Right lobe of liver (tissue), 6 donors: ENCODE measurements at regions not wholly inside any gene's neighbourhood (a gene's known extent, or its start where the extent isn't known, plus 50 kb on each side); places are given as distances from the start of the nearest gene placed in this dataset.
A peak's percentile ranks its signal among the peaks of the same experiment; 100 is the strongest.

ENCODE experiments used
- ATAC-seq, 4 donors: fragments of 200-7000 bp; cut with Tn5 transposase; one replicate each; pipeline ENCODE4 v1.9.1; 2020; ENCODE audit warnings: mild to moderate bottlenecking in 4 of 4, moderate library complexity in 4 of 4
- DNase-seq, 3 donors: peaks; one replicate each; pipeline ENCODE4 v3.0.0-alpha.2; 2020
- H3K27ac ChIP-seq, 3 donors: fragments of 200-600 bp; one replicate each; pipeline ENCODE4 v1.8.0; 2022
- H3K27me3 ChIP-seq, 2 donors: fragments of 200-600 bp; one replicate each; pipeline ENCODE4 v1.8.0; 2022
- H3K36me3 ChIP-seq, 4 donors: fragments of 200-600 bp; sonication (generic) in 1 of 4; one replicate each; pipeline versions ENCODE4 v1.5.1 to v1.8.0; 2017 to 2022; ENCODE audit warnings: control low read depth in 1 of 4
- H3K4me1 ChIP-seq, 4 donors: fragments of 200-600 bp; sonication (generic) in 1 of 4; one replicate each; pipeline versions ENCODE4 v1.5.1 to v1.8.0; 2017 to 2022; ENCODE audit warnings: control low read depth in 1 of 4
- H3K4me3 ChIP-seq, 3 donors: fragments of 200-600 bp; one replicate each; pipeline ENCODE4 v1.8.0; 2022
- H3K9me3 ChIP-seq, 4 donors: fragments of 200-600 bp; sonication (generic) in 1 of 4; one replicate each; pipeline versions ENCODE4 v1.5.1 to v1.8.0; 2017 to 2022; ENCODE audit warnings: control low read depth in 1 of 4
- CTCF ChIP-seq, 4 donors: fragments of 200-600 bp in 3 of 4; fragments of 450-650 bp in 1 of 4; IDR thresholded peaks; one replicate each; pipeline versions ENCODE4 v1.5.1 to v1.8.0; 2016 to 2022; ENCODE audit warnings: antibody characterized with exemption in 4 of 4, mild to moderate bottlenecking in 2 of 4
- POLR2A ChIP-seq: fragments of 450-650 bp; IDR thresholded peaks from one replicate; pipeline ENCODE4 v1.6.1; 2017; ENCODE audit warnings: antibody characterized with exemption, mild to moderate bottlenecking
- WGBS: methylation state at CpG from one replicate; pipeline ENCODE4 v1.1.6; 2018; ENCODE audit warnings: low coverage, low lambda C conversion rate; ENCODE audit not compliant: insufficient coverage; ENCODE audit errors: missing lambda C conversion rate; 5-methylcytosine and 5-hydroxymethylcytosine counted together
- intact Hi-C, 2 donors: fragments of 100-400 bp; cut with DNase I; formaldehyde crosslinking; loops; one replicate each; pipeline versions ENCODE4 v1.11.2 to v1.14.1; 2022
- donor health status: DM: no; HTN: yes; CAD: no.
- donor health status: DM: no; HTN: no; CAD: no.
- donor health status: DM: no; HTN: no; CAD: no.
- donor health status: DM: no; HTN: yes; CAD: no.
- donor health status: DM: no; HTN: yes; CAD: no.

- ATAC-seq, result no peak
- peaks cover 0 to under 1% (median 0%) of the 10 kb centered on the region in 4 donors for H3K4me1 ChIP-seq
- no peaks in the 10 kb centered on the region for H3K9me3 ChIP-seq
- H3K27ac ChIP-seq, result no peak overlapping the region
- no peak for DNase-seq
- no peaks in the 10 kb centered on the region for H3K36me3 ChIP-seq
- intact Hi-C loops, result no loop called here
- TF ChIP-seq POLR2A (no peak), CTCF (IDR thresholded peaks at IDR 0.05) (no peak)
- H3K4me3 ChIP-seq, result no peak overlapping the region
- no peaks in the 10 kb centered on the region for H3K27me3 ChIP-seq
- 47% methylated on average over 3 of the region's 3 CpGs for WGBS
Observed at GRCh38 chr3:46119253-46119652, 88.9 kb downstream of the CCR1 start.

DNA sequence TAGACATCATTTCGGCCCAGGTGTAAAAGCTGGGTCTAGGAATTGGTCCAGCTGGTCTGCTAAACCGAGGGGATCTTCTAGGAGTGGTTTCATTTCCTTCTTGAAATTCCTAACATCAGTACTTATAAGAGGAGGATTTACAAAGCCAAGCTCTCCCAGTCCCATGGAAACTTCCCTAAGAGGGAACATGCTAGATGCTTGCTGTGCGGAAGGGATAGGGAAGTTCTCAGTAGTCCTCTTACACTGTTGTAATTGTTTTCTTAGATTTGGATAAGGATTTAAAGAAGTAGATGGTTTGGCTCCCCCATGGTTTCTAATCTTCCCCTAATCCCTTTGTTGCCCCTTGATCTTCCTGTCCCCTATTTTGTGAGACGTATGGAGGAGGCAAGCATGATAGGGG is 89.7 kb upstream of the XCR1 start:
- intact Hi-C loops, result no loop called here
- Histone ChIP-seq H3K27ac (no peak overlapping the region), H3K36me3 (no peaks in the 10 kb centered on the region), H3K4me3 (no peak overlapping the region), H3K4me1 (peaks cover 0 to 4% (median 0%) of the 10 kb centered on the region in 4 donors), H3K27me3 (no peaks in the 10 kb centered on the region), H3K9me3 (no peaks in the 10 kb centered on the region)
- 69% methylated on average over 4 of the region's 4 CpGs for WGBS
- TF ChIP-seq POLR2A (no peak), CTCF (IDR thresholded peaks at IDR 0.05) (no peak)
- ATAC-seq (no peak), DNase-seq (no peak)

GRCh38 chr3:46114323-46114988 is 87.2 kb upstream of the XCR1 start:
- H3K4me1 ChIP-seq, result peaks cover 0 to 4% (median 0%) of the 10 kb centered on the region in 4 donors
- peak overlapping the region in 1 of 3 donors; percentile 12 for H3K27ac ChIP-seq
- TF ChIP-seq POLR2A (no peak), CTCF (IDR thresholded peaks at IDR 0.05) (no peak)
- no peaks in the 10 kb centered on the region for H3K36me3 ChIP-seq
- H3K27me3 ChIP-seq, result no peaks in the 10 kb centered on the region
- peak in 3 of 4 donors; percentile 44 to 83 (median 75) for ATAC-seq
- 14% methylated on average over 1 of the region's 1 CpG for whole genome bisulfite sequencing
- H3K9me3 ChIP-seq, result no peaks in the 10 kb centered on the region
- intact Hi-C loops, result no loop called here
- no peak for DNase-seq
- H3K4me3 ChIP-seq, result no peak overlapping the region

GRCh38 chr3:46113608-46114007 is 86.3 kb upstream of the XCR1 start:
- WGBS, result 96% methylated on average over 4 of the region's 4 CpGs
- intact Hi-C loops, result no loop called here
- Histone ChIP-seq H3K27me3 (no peaks in the 10 kb centered on the region), H3K4me1 (peaks cover 0 to 4% (median 0%) of the 10 kb centered on the region in 4 donors), H3K36me3 (no peaks in the 10 kb centered on the region), H3K4me3 (no peak overlapping the region), H3K27ac (peak overlapping the region in 1 of 3 donors; percentile 7), H3K9me3 (no peaks in the 10 kb centered on the region)
- ATAC-seq (no peak), DNase-seq (no peak)
- TF ChIP-seq POLR2A, result no peak
- TF ChIP-seq CTCF (IDR thresholded peaks at IDR 0.05), result no peak
